A549 (cell line): ENCODE measurements at regions not wholly inside any gene's neighbourhood (a gene's known extent, or its start where the extent isn't known, plus 50 kb on each side); places are given as distances from the start of the nearest gene placed in this dataset.

Source experiments
- BHLHE40 ChIP-seq: IDR thresholded peaks from 2 replicates; pipeline ENCODE4 v1.6.1; 2012; ENCODE audit warnings: low read depth, low read length, inconsistent platforms
- CEBPB ChIP-seq, 2 experiments: fragments of >200 bp in 1 of 2; sonication (Bioruptor Twin) in 1 of 2; formaldehyde crosslinking in 1 of 2; IDR thresholded peaks; 2 replicates each; pipeline ENCODE4 v1.6.1; 2012 to 2016
- CTCF ChIP-seq: fragments of >200 bp; sonication (Bioruptor Twin); formaldehyde crosslinking; IDR thresholded peaks from 3 replicates; pipeline ENCODE4 v1.5.1; 2016
- EP300 ChIP-seq, 2 experiments: fragments of >200 bp; sonication (Bioruptor Twin); formaldehyde crosslinking; IDR thresholded peaks; 2 replicates in 1 of 2; 3 replicates in 1 of 2; pipeline ENCODE4 v1.6.1; 2016 to 2017
- KDM1A ChIP-seq: fragments of 200-600 bp; sonication (generic); IDR thresholded peaks from 2 replicates; pipeline ENCODE4 v1.6.1; 2016; ENCODE audit warnings: low read depth, mild to moderate bottlenecking
- MAX ChIP-seq: IDR thresholded peaks from 2 replicates; pipeline ENCODE4 v1.6.1; 2012
- MAZ ChIP-seq: fragments of 150-350 bp; IDR thresholded peaks from 2 replicates; pipeline ENCODE4 v1.6.1; 2014; ENCODE audit warnings: antibody characterized with exemption, low read depth, low read length, borderline replicate concordance
- MYC ChIP-seq: IDR thresholded peaks from 2 replicates; pipeline ENCODE4 v1.6.1; 2012; ENCODE audit warnings: mild to moderate bottlenecking, inconsistent platforms, low read length, improper control_type of control experiment, borderline replicate concordance
- POLR2A ChIP-seq: IDR thresholded peaks from 2 replicates; pipeline ENCODE4 v1.6.1; 2012; ENCODE audit warnings: mild to moderate bottlenecking, low read length
- REST ChIP-seq: fragments of 200-600 bp; sonication (generic); IDR thresholded peaks from 2 replicates; pipeline ENCODE4 v1.6.1; 2016; ENCODE audit warnings: antibody characterized with exemption, mild to moderate bottlenecking, moderate library complexity
- TFCP2L1 ChIP-seq: fragments of 250-450 bp; sonication (Bioruptor Pico); IDR thresholded peaks from 2 replicates; pipeline ENCODE4 v1.5.0; 2021; ENCODE audit warnings: mild to moderate bottlenecking
- USF2 ChIP-seq: fragments of 450-650 bp; IDR thresholded peaks from 2 replicates; pipeline ENCODE4 v1.6.1; 2014; ENCODE audit warnings: antibody characterized with exemption
- ZFP36 ChIP-seq: fragments of 450-650 bp; IDR thresholded peaks from 2 replicates; pipeline ENCODE4 v1.6.1; 2014; ENCODE audit warnings: borderline replicate concordance; ENCODE audit not compliant: partially characterized antibody

- TF ChIP-seq CTCF (no peak), ZFP36 (no peak), POLR2A (no peak), TFCP2L1 (no peak), EP300 (IDR thresholded peaks at IDR 0.05) (no peak), BHLHE40 (no peak), MYC (no peak), REST (no peak), MAZ (no peak), CEBPB (IDR thresholded peaks at IDR 0.05) (no peak), KDM1A (no peak), USF2 (no peak), MAX (no peak)
These were observed 224.3 kb downstream of the ERMARD start for GRCh38 chr6:169975701-169976100.
